PFSK-1 (cell line): ENCODE measurements at regions not wholly inside any gene's neighbourhood (a gene's known extent, or its start where the extent isn't known, plus 50 kb on each side); places are given as distances from the start of the nearest gene placed in this dataset.

Experiments used
- FOXP2 ChIP-seq: optimal IDR thresholded peaks from 2 replicates; pipeline ENCODE3; 2011; ENCODE audit warnings: borderline replicate concordance, control low read depth, inconsistent platforms; ENCODE audit not compliant: insufficient read depth; ENCODE audit errors: extremely low read length, extremely low read depth
- POLR2AphosphoS5 ChIP-seq: IDR thresholded peaks from 2 replicates; pipeline ENCODE4 v1.6.1; 2012; ENCODE audit warnings: low read depth, mild to moderate bottlenecking, control low read depth, low read length, moderate library complexity
- SIN3A ChIP-seq: IDR thresholded peaks from 2 replicates; pipeline ENCODE4 v1.6.1; 2012; ENCODE audit warnings: mild to moderate bottlenecking, low read length, moderate library complexity, borderline replicate concordance; ENCODE audit not compliant: insufficient read depth
- TAF1 ChIP-seq: IDR thresholded peaks from 2 replicates; pipeline ENCODE4 v1.6.1; 2012; ENCODE audit warnings: low read length, control low read depth, borderline replicate concordance; ENCODE audit not compliant: insufficient read depth
- TF ChIP-seq, protein P1 (sequence below), 2 experiments: IDR thresholded peaks; 2 replicates each; pipeline versions ENCODE4 v1.6.1 to v1.8.0; 2011 to 2012; ENCODE audit warnings: low read depth in 2 of 2, low read length in 2 of 2, control low read depth in 1 of 2, inconsistent platforms in 1 of 2, mild to moderate bottlenecking in 1 of 2, moderate library complexity in 1 of 2; ENCODE audit not compliant: insufficient read depth in 1 of 2

DNA sequence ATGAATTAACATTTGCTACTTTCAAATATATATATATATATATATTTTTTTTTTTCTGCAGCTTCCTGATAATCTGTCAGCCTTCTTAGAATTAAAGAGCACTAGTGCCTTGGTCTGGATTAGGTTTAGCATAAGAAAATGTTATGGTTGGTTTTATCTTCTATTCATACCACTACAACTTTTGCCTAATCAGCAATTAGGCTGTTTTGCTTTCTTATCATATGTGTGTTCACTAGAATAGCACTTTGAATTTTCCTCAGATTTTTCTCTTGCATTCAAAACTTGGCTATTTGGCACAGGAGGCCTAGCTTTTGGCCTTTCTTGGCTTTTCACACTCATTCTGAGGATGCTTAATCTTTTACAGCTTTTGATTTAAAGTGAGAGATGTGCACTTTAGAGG lies 1468.1 kb downstream of the PCDH9 start:
- TF ChIP-seq TAF1 (no peak), SIN3A (no peak), FOXP2 (no peak), POLR2AphosphoS5 (no peak)
- TF ChIP-seq, protein P1, sequence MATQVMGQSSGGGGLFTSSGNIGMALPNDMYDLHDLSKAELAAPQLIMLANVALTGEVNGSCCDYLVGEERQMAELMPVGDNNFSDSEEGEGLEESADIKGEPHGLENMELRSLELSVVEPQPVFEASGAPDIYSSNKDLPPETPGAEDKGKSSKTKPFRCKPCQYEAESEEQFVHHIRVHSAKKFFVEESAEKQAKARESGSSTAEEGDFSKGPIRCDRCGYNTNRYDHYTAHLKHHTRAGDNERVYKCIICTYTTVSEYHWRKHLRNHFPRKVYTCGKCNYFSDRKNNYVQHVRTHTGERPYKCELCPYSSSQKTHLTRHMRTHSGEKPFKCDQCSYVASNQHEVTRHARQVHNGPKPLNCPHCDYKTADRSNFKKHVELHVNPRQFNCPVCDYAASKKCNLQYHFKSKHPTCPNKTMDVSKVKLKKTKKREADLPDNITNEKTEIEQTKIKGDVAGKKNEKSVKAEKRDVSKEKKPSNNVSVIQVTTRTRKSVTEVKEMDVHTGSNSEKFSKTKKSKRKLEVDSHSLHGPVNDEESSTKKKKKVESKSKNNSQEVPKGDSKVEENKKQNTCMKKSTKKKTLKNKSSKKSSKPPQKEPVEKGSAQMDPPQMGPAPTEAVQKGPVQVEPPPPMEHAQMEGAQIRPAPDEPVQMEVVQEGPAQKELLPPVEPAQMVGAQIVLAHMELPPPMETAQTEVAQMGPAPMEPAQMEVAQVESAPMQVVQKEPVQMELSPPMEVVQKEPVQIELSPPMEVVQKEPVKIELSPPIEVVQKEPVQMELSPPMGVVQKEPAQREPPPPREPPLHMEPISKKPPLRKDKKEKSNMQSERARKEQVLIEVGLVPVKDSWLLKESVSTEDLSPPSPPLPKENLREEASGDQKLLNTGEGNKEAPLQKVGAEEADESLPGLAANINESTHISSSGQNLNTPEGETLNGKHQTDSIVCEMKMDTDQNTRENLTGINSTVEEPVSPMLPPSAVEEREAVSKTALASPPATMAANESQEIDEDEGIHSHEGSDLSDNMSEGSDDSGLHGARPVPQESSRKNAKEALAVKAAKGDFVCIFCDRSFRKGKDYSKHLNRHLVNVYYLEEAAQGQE (IDR thresholded peaks at IDR 0.05; ENCODE audit: insufficient read depth in 1 of 2, low read depth in 2 of 2, low read length in 2 of 2) = no peak

DNA sequence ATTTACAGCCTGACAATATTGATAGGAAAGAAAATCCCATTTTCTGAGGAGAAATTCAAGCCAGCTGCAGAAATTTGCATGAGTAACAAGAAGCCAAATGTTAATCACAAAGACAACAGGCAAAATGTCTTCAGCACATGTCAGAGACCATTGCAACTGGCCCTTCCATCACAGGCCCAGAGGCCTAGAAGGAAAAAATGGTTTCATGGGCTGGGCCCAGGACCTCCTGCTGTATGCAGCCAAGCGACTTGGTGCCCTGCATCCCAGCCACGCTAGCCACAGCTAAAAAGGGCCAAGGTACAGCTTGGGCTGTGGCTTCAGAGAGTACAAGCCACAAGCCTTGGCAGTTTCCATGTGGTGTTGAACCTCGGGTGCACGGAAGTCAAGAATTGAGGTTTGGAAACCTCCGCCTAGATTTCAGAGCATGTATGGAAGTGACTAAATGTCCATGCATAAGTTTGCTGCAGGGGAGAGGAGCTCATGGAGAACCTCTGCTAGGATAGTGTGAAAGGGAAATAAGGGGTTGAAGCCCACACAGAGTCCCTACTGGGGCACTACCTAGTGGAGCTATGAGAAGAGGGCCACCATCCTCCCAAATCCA lies 1474.0 kb downstream of the PCDH9 start:
- TF ChIP-seq POLR2AphosphoS5 = no peak
- TF ChIP-seq SIN3A = no peak
- TF ChIP-seq TAF1 = no peak
- TF ChIP-seq, protein P1 (IDR thresholded peaks at IDR 0.05; ENCODE audit: insufficient read depth in 1 of 2, low read depth in 2 of 2, low read length in 2 of 2) = no peak
- no peak for TF ChIP-seq FOXP2

DNA sequence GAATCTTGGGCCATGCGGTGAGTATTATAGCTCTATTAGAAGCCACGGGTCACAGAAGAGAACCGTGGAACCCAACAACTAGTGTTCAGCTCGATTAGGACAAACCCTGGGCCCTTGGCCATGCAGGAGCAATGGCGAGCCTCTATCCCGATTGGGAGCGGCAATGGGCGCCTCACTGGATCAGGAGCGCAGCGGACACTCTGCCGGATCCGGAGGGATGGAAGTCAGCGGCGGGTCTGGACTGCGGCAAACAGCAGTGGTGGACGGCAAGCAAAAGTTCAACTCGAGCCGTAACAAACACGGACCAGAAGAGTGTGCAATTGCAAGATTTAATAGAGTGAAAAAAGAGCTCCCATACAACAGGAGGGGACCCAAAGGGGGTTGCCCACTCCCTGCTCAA lies 1481.9 kb downstream of the PCDH9 start:
- no peak for TF ChIP-seq SIN3A
- no peak for TF ChIP-seq FOXP2
- TF ChIP-seq, protein P1 (IDR thresholded peaks at IDR 0.05; ENCODE audit: insufficient read depth in 1 of 2, low read depth in 2 of 2, low read length in 2 of 2) = no peak
- no peak for TF ChIP-seq TAF1
- no peak for TF ChIP-seq POLR2AphosphoS5

DNA sequence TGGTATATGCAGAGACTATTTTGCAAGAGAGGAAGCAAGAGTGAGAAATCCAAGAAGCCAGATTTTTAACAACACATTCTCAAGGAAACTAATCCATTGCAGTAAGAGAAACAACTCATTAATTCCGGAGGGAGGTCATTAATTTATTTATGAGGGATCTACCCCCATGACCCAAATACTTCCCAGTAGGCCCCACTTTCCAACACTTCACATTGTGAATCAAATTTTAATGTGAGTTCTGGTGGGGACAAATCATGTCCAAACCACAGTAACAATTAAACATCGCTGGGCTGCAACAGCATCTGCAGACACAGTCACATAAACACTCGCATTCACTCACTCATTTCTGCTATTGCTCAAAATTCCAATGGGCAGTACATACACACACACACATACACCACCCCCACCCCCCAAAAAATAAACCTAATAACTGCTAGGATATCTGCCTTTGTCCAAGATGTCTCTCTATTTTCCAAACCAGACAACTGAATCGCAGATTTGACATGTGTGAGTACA lies 1483.7 kb downstream of the PCDH9 start:
- TF ChIP-seq, protein P1 (IDR thresholded peaks at IDR 0.05; ENCODE audit: insufficient read depth in 1 of 2, low read depth in 2 of 2, low read length in 2 of 2) = no peak
- no peak for TF ChIP-seq TAF1
- no peak for TF ChIP-seq POLR2AphosphoS5
- no peak for TF ChIP-seq FOXP2

DNA sequence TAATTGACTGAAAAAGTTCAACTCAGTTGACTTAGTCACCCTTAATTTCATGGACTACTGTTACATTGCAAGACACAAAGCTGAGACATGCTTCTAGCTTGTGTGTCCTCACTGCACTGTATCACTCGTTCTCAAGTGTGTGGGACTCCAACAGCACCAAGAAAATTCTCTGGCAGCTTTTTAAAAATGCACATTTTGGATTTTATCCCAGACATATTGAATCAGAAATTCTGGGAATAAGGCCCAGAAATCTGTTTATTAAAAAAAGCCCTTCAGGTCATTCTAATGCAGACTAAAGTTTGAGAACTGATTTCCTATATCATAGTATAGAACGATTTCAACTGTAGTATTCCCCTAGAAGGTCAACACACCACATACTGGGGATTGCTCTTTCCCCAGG lies 1485.3 kb downstream of the PCDH9 start:
- TF ChIP-seq, protein P1 (IDR thresholded peaks at IDR 0.05; ENCODE audit: insufficient read depth in 1 of 2, low read depth in 2 of 2, low read length in 2 of 2) = no peak
- TF ChIP-seq TAF1 (no peak), POLR2AphosphoS5 (no peak), FOXP2 (no peak), SIN3A (no peak)
